ENCODE measurements at regions not wholly inside any gene's neighbourhood (a gene's known extent, or its start where the extent isn't known, plus 50 kb on each side); places are given as distances from the start of the nearest gene placed in this dataset.

DNA sequence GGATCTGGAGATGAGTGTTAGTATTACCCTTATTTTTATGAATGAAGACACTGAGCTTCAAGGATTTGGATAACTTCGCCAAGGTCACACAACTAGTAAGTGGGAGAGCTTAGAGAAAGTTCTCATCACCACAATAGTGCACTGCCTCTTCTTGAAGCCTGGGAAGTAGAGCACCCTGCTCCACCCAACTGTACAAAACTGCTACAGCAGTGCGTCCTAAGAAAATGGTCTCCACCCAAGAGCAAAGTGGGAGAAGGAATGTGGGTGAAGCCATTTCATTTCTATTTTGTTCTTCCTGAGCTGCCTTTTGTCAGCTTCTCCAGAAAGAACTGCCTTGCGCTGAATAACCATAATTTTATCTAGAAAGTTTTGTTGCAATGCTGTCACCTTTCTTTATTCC is 403.9 kb upstream of the FAT3 start:
- Histone ChIP-seq H3K27me3 (ENCODE audit: insufficient read depth, low read length) (no peaks in the 10 kb centered on the region), H3K36me3 (ENCODE audit: insufficient read depth, low read length) (no peaks in the 10 kb centered on the region), H2AFZ (ENCODE audit: low read length, unreplicated experiment) (no peak overlapping the region), H3K79me2 (ENCODE audit: control insufficient read depth, insufficient read depth, low read length, unreplicated experiment) (no peaks in the 10 kb centered on the region), H3K4me3 (ENCODE audit: low read depth, low read length) (no peak overlapping the region), H3K4me1 (ENCODE audit: control insufficient read depth, insufficient read depth, low read length, unreplicated experiment) (no peaks in the 10 kb centered on the region), H3K27ac (ENCODE audit: low read depth, low read length) (no peak overlapping the region)

GRCh38 chr11:91819777-91820176 is 404.8 kb upstream of the FAT3 start:
- H3K4me1 ChIP-seq (ENCODE audit: control insufficient read depth, insufficient read depth, low read length, unreplicated experiment): no peaks in the 10 kb centered on the region

GRCh38 chr11:91819195-91819594 is 405.4 kb upstream of the FAT3 start:
- H3K27me3 ChIP-seq (ENCODE audit: insufficient read depth, low read length): no peaks in the 10 kb centered on the region
- H3K27ac ChIP-seq (ENCODE audit: low read depth, low read length): no peak overlapping the region
- no peaks in the 10 kb centered on the region for H3K79me2 ChIP-seq (ENCODE audit: control insufficient read depth, insufficient read depth, low read length, unreplicated experiment)
- H3K4me1 ChIP-seq (ENCODE audit: control insufficient read depth, insufficient read depth, low read length, unreplicated experiment): no peaks in the 10 kb centered on the region
- H3K4me3 ChIP-seq (ENCODE audit: low read depth, low read length): no peak overlapping the region
- no peaks in the 10 kb centered on the region for H3K36me3 ChIP-seq (ENCODE audit: insufficient read depth, low read length)
- no peak overlapping the region for H2AFZ ChIP-seq (ENCODE audit: low read length, unreplicated experiment)

More at GRCh38 chr11:91819777-91820176, 404.8 kb upstream of the FAT3 start:
- no peak overlapping the region for H3K4me3 ChIP-seq (ENCODE audit: low read depth, low read length)
- no peaks in the 10 kb centered on the region for H3K79me2 ChIP-seq (ENCODE audit: control insufficient read depth, insufficient read depth, low read length, unreplicated experiment)
- H3K27me3 ChIP-seq (ENCODE audit: insufficient read depth, low read length): no peaks in the 10 kb centered on the region
- no peak overlapping the region for H3K27ac ChIP-seq (ENCODE audit: low read depth, low read length)
- no peak overlapping the region for H2AFZ ChIP-seq (ENCODE audit: low read length, unreplicated experiment)
- no peaks in the 10 kb centered on the region for H3K36me3 ChIP-seq (ENCODE audit: insufficient read depth, low read length)

DNA sequence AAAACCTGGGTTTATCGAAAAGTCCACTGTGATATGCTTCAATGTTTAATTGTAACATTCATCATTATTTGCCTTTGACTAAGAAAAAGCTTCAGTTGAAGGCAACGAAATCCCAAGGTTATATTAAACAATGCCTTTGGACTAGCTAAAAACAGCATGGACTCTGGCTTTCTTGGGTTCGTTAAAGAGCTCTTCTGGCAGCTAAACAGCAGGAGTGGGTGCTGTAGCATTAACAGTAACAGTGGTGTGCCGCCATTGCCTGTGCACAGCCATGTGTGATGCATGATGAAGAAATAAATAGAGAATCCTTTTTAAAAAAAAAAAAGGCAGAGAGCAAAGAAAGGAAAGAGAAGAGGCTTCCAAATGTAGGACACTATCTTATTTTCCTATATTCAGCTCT is 406.6 kb upstream of the FAT3 start:
- H3K27ac ChIP-seq (ENCODE audit: low read depth, low read length): no peak overlapping the region
- no peaks in the 10 kb centered on the region for H3K4me1 ChIP-seq (ENCODE audit: control insufficient read depth, insufficient read depth, low read length, unreplicated experiment)
- H3K79me2 ChIP-seq (ENCODE audit: control insufficient read depth, insufficient read depth, low read length, unreplicated experiment): no peaks in the 10 kb centered on the region
- no peak overlapping the region for H2AFZ ChIP-seq (ENCODE audit: low read length, unreplicated experiment)
- no peaks in the 10 kb centered on the region for H3K36me3 ChIP-seq (ENCODE audit: insufficient read depth, low read length)
- H3K27me3 ChIP-seq (ENCODE audit: insufficient read depth, low read length): no peaks in the 10 kb centered on the region
- H3K4me3 ChIP-seq (ENCODE audit: low read depth, low read length): no peak overlapping the region

GRCh38 chr11:91813263-91813662 is 411.4 kb upstream of the FAT3 start:
- Histone ChIP-seq H3K4me3 (ENCODE audit: low read depth, low read length) (no peak overlapping the region), H2AFZ (ENCODE audit: low read length, unreplicated experiment) (no peak overlapping the region), H3K27ac (ENCODE audit: low read depth, low read length) (no peak overlapping the region), H3K79me2 (ENCODE audit: control insufficient read depth, insufficient read depth, low read length, unreplicated experiment) (no peaks in the 10 kb centered on the region), H3K36me3 (ENCODE audit: insufficient read depth, low read length) (no peaks in the 10 kb centered on the region), H3K4me1 (ENCODE audit: control insufficient read depth, insufficient read depth, low read length, unreplicated experiment) (no peaks in the 10 kb centered on the region), H3K27me3 (ENCODE audit: insufficient read depth, low read length) (no peaks in the 10 kb centered on the region)

DNA sequence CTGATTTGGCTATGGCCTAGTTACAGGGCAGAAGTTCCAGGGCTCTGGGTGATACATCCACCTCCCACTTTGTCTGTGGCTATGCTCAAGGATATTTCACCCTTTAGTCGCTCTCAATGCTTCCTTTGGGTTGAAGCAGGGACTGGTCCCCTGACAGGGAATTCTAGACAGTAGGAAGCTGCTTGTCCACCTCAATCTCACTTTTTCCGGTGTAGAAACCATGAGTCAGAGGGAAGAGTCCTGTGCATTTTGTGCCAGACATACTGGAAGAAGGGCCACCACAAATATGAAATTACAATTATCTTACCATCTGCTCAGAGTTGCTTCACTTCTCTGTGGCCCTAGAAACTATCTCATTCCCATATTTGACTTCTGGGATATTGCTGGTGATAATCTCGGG is 413.7 kb upstream of the FAT3 start:
- H3K27ac ChIP-seq (ENCODE audit: low read depth, low read length): no peak overlapping the region
- no peak overlapping the region for H3K4me3 ChIP-seq (ENCODE audit: low read depth, low read length)
- no peaks in the 10 kb centered on the region for H3K4me1 ChIP-seq (ENCODE audit: control insufficient read depth, insufficient read depth, low read length, unreplicated experiment)
- H2AFZ ChIP-seq (ENCODE audit: low read length, unreplicated experiment): no peak overlapping the region
- no peaks in the 10 kb centered on the region for H3K79me2 ChIP-seq (ENCODE audit: control insufficient read depth, insufficient read depth, low read length, unreplicated experiment)
- no peaks in the 10 kb centered on the region for H3K36me3 ChIP-seq (ENCODE audit: insufficient read depth, low read length)
- H3K27me3 ChIP-seq (ENCODE audit: insufficient read depth, low read length): no peaks in the 10 kb centered on the region

- Histone ChIP-seq H3K79me2 (ENCODE audit: control insufficient read depth, insufficient read depth, low read length, unreplicated experiment) (no peaks in the 10 kb centered on the region), H3K27ac (ENCODE audit: low read depth, low read length) (no peak overlapping the region), H3K27me3 (ENCODE audit: insufficient read depth, low read length) (no peaks in the 10 kb centered on the region), H3K4me3 (ENCODE audit: low read depth, low read length) (no peak overlapping the region), H2AFZ (ENCODE audit: low read length, unreplicated experiment) (no peak overlapping the region), H3K36me3 (ENCODE audit: insufficient read depth, low read length) (no peaks in the 10 kb centered on the region), H3K4me1 (ENCODE audit: control insufficient read depth, insufficient read depth, low read length, unreplicated experiment) (no peaks in the 10 kb centered on the region)
Observed at GRCh38 chr11:91805293-91805692, 419.3 kb upstream of the FAT3 start.

DNA sequence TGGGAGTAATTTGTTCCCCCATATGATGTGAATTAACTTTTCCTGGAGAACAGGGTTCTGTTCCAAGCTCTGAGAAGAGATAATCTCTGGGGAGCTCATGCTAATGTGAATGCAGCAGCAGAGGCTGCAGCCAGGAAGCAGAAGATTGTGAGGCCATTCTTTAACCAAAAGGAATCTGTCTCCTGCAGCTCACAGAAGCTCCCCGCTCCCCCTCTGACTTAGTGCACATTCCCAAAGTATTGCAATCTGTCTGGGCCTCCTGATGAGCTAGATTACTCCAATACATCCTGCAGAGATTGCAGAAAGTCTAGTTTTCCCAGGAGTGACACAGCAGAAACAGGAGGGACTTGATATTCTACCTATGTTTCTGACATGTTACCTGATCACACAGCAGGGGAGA is 420.6 kb upstream of the FAT3 start:
- H3K36me3 ChIP-seq (ENCODE audit: insufficient read depth, low read length): no peaks in the 10 kb centered on the region
- no peaks in the 10 kb centered on the region for H3K4me1 ChIP-seq (ENCODE audit: control insufficient read depth, insufficient read depth, low read length, unreplicated experiment)
- no peak overlapping the region for H2AFZ ChIP-seq (ENCODE audit: low read length, unreplicated experiment)
- H3K79me2 ChIP-seq (ENCODE audit: control insufficient read depth, insufficient read depth, low read length, unreplicated experiment): no peaks in the 10 kb centered on the region
- H3K4me3 ChIP-seq (ENCODE audit: low read depth, low read length): no peak overlapping the region
- no peaks in the 10 kb centered on the region for H3K27me3 ChIP-seq (ENCODE audit: insufficient read depth, low read length)
- no peak overlapping the region for H3K27ac ChIP-seq (ENCODE audit: low read depth, low read length)

DNA sequence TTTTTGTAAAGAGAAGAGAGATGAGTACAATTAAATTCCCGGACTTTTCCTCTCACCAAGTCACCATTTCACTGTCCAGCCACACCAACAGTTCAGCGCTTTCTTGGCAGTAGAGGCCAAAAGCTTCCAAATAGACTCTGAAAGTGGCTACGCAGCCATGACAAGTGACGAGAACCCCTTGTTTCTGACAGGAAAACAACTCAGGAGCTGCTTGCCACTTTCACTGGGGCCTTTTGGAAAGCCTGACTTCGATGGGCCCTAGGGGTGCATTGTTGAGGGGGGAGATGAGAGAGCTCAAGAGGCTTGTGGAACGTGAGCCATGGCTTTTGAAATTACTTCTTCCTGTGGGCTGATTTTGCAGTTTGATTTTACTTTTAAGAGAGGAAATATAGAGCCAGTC is 422.1 kb upstream of the FAT3 start:
- Histone ChIP-seq H3K36me3 (ENCODE audit: insufficient read depth, low read length) (no peaks in the 10 kb centered on the region), H3K27ac (ENCODE audit: low read depth, low read length) (no peak overlapping the region), H3K4me3 (ENCODE audit: low read depth, low read length) (no peak overlapping the region), H3K79me2 (ENCODE audit: control insufficient read depth, insufficient read depth, low read length, unreplicated experiment) (no peaks in the 10 kb centered on the region), H3K27me3 (ENCODE audit: insufficient read depth, low read length) (no peaks in the 10 kb centered on the region), H2AFZ (ENCODE audit: low read length, unreplicated experiment) (no peak overlapping the region), H3K4me1 (ENCODE audit: control insufficient read depth, insufficient read depth, low read length, unreplicated experiment) (no peaks in the 10 kb centered on the region)

GRCh38 chr11:91800208-91800914 is 424.3 kb upstream of the FAT3 start:
- H3K4me3 ChIP-seq (ENCODE audit: low read depth, low read length): no peak overlapping the region
- H3K36me3 ChIP-seq (ENCODE audit: insufficient read depth, low read length): no peaks in the 10 kb centered on the region
- H3K4me1 ChIP-seq (ENCODE audit: control insufficient read depth, insufficient read depth, low read length, unreplicated experiment): no peaks in the 10 kb centered on the region
- no peak overlapping the region for H3K27ac ChIP-seq (ENCODE audit: low read depth, low read length)
- no peak overlapping the region for H2AFZ ChIP-seq (ENCODE audit: low read length, unreplicated experiment)
- no peaks in the 10 kb centered on the region for H3K79me2 ChIP-seq (ENCODE audit: control insufficient read depth, insufficient read depth, low read length, unreplicated experiment)
- H3K27me3 ChIP-seq (ENCODE audit: insufficient read depth, low read length): no peaks in the 10 kb centered on the region

DNA sequence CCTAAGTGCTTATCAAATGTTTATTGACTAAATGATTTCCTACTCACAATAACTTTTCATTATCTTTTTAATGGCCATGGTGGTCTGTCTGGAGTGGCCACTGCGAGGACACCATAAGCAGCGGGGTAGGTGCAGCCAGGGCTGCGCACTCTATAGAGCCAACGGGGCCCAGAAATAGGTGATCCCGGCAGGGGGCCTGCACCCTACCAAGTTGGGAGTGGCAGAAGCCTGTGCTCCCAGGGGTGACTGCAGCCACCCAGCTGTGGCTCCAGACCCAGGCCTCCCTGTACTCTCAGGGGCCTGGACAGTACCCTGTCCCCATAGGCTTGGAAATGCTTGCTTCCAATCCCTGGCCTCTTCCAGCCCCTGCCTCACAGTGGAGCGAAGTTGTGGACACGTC is 426.4 kb upstream of the FAT3 start:
- Histone ChIP-seq H3K36me3 (ENCODE audit: insufficient read depth, low read length) (no peaks in the 10 kb centered on the region), H3K4me1 (ENCODE audit: control insufficient read depth, insufficient read depth, low read length, unreplicated experiment) (no peaks in the 10 kb centered on the region), H3K79me2 (ENCODE audit: control insufficient read depth, insufficient read depth, low read length, unreplicated experiment) (no peaks in the 10 kb centered on the region), H3K4me3 (ENCODE audit: low read depth, low read length) (no peak overlapping the region), H3K27ac (ENCODE audit: low read depth, low read length) (no peak overlapping the region), H2AFZ (ENCODE audit: low read length, unreplicated experiment) (no peak overlapping the region), H3K27me3 (ENCODE audit: insufficient read depth, low read length) (no peaks in the 10 kb centered on the region)

Data from ACC112 (cell line).